HCT116 (cell line): ENCODE measurements at regions not wholly inside any gene's neighbourhood (a gene's known extent, or its start where the extent isn't known, plus 50 kb on each side); places are given as distances from the start of the nearest gene placed in this dataset.

ENCODE experiments used
- ATAC-seq: fragments of 200-7000 bp; cut with Tn5 transposase; 2 replicates; pipeline ENCODE4 v1.9.1; 2020; ENCODE audit warnings: mild to moderate bottlenecking, moderate library complexity
- BruUV-seq: library from RNA; stranded (reverse); fragments of 400-500 nt; replicated peaks from 2 replicates; lab custom pipeline; 2021; lab: Mats Ljungman, UMichigan
- CTCF ChIA-PET: fragments of 300-600 bp; sonication (Branson Sonifier 250); formaldehyde crosslinking; loops from one replicate; lab custom pipeline; 2021; ENCODE audit warnings: antibody characterized with exemption; lab: Charles Lee
- POLR2A ChIA-PET: fragments of 300-600, 350-600 bp; sonication (Branson Sonifier 250); formaldehyde crosslinking; loops from one replicate; lab custom pipeline; 2021; ENCODE audit warnings: antibody characterized with exemption; lab: Charles Lee
- RAD21 ChIA-PET, 2 experiments: fragments of 300-600 bp; sonication (Branson Sonifier 250); formaldehyde crosslinking; loops; one replicate each; lab custom pipeline; 2023; ENCODE audit warnings: low total read pairs in 2 of 2; ENCODE audit not compliant: uncharacterized antibody in 2 of 2, unreplicated experiment in 2 of 2, low non-redundant PET in 1 of 2; lab: Charles Lee
- DNase-seq: peaks from one replicate; pipeline ENCODE4 v3.0.0-alpha.2; 2010; ENCODE audit warnings: low read depth, low spot score
- H2AFZ ChIP-seq: fragments of 200-600 bp; shearing (Covaris generic), sonication (generic); 2 replicates; pipeline ENCODE4 v1.6.1; 2017; ENCODE audit warnings: low read depth, mixed run types, mixed read lengths, antibody characterized with exemption, low read length; ENCODE audit not compliant: poor library complexity, severe bottlenecking
- H3K27ac ChIP-seq: 2 replicates; pipeline ENCODE4 v1.5.1; 2012; ENCODE audit warnings: low read depth, low read length
- H3K27me3 ChIP-seq: fragments of 200-600 bp; sonication (generic); 2 replicates; pipeline ENCODE4 v1.6.1; 2016; ENCODE audit warnings: mixed run types, low read length, mixed read lengths; ENCODE audit not compliant: insufficient read depth
- H3K36me3 ChIP-seq, 2 experiments: fragments of 200-500 bp in 1 of 2; fragments of 200-600 bp in 1 of 2; sonication (Bioruptor generic) in 1 of 2; sonication (generic) in 1 of 2; 2 replicates each; pipeline versions ENCODE4 v1.5.1 to v1.6.1; 2014 to 2016; ENCODE audit warnings: low read length in 2 of 2, inconsistent platforms in 1 of 2, mixed read lengths in 1 of 2, mixed run types in 1 of 2; ENCODE audit not compliant: insufficient read depth in 2 of 2, control insufficient read depth in 1 of 2
- H3K4me1 ChIP-seq, 2 experiments: fragments of 200-600 bp in 1 of 2; sonication (generic) in 1 of 2; 2 replicates each; pipeline versions ENCODE4 v1.5.1 to v1.6.1; 2012 to 2017; ENCODE audit warnings: low read length in 2 of 2, inconsistent platforms in 1 of 2, mild to moderate bottlenecking in 1 of 2, mixed read lengths in 1 of 2, mixed run types in 1 of 2, moderate library complexity in 1 of 2; ENCODE audit not compliant: insufficient read depth in 2 of 2, control insufficient read depth in 1 of 2
- H3K4me2 ChIP-seq: fragments of 200-600 bp; sonication (generic); 2 replicates; pipeline ENCODE4 v1.6.1; 2017; ENCODE audit warnings: mixed run types, low read length, mixed read lengths
- H3K4me3 ChIP-seq, 2 experiments: fragments of 200-600 bp in 1 of 2; sonication (generic) in 1 of 2; replicated peaks in 1 of 2; 2 replicates each; pipeline ENCODE4 v1.5.1; 2011 to 2016; ENCODE audit warnings: low read length in 2 of 2, control low read depth in 1 of 2, low read depth in 1 of 2, mild to moderate bottlenecking in 1 of 2, mixed read lengths in 1 of 2, mixed run types in 1 of 2
- H3K79me2 ChIP-seq: fragments of 200-600 bp; sonication (generic); 2 replicates; pipeline ENCODE4 v1.6.1; 2017; ENCODE audit warnings: mild to moderate bottlenecking, mixed run types, low read length, moderate library complexity, mixed read lengths; ENCODE audit not compliant: insufficient read depth
- H3K9ac ChIP-seq: fragments of 200-600 bp; sonication (generic); 2 replicates; pipeline ENCODE4 v1.6.1; 2016; ENCODE audit warnings: low read length, mixed read lengths
- H3K9me2 ChIP-seq: fragments of 200-600 bp; sonication (generic), shearing (Covaris generic); 2 replicates; pipeline ENCODE4 v1.6.1; 2017; ENCODE audit warnings: mixed run types, mild to moderate bottlenecking, moderate library complexity; ENCODE audit not compliant: insufficient read depth
- H3K9me3 ChIP-seq, 2 experiments: fragments of 200-500 bp in 1 of 2; fragments of 200-600 bp in 1 of 2; sonication (Bioruptor generic) in 1 of 2; sonication (generic) in 1 of 2; 2 replicates each; pipeline ENCODE4 v1.6.1; 2014 to 2017; ENCODE audit warnings: low read length in 2 of 2, mixed read lengths in 2 of 2, inconsistent platforms in 1 of 2, low read depth in 1 of 2, mild to moderate bottlenecking in 1 of 2, mixed run types in 1 of 2, moderate library complexity in 1 of 2; ENCODE audit not compliant: control insufficient read depth in 1 of 2, insufficient read depth in 1 of 2
- H4K20me1 ChIP-seq: fragments of 200-600 bp; sonication (generic), shearing (Covaris generic); 2 replicates; pipeline ENCODE4 v1.6.1; 2017; ENCODE audit warnings: mixed run types, mild to moderate bottlenecking, moderate library complexity; ENCODE audit not compliant: insufficient read depth
- CBX3 ChIP-seq: IDR thresholded peaks from 2 replicates; pipeline ENCODE4 v1.6.1; 2012; ENCODE audit warnings: low read depth
- CEBPB ChIP-seq: IDR thresholded peaks from 2 replicates; pipeline ENCODE4 v1.6.1; 2012; ENCODE audit warnings: low read depth
- EGR1 ChIP-seq: IDR thresholded peaks from 2 replicates; pipeline ENCODE4 v1.6.1; 2012; ENCODE audit warnings: low read depth
- ELF1 ChIP-seq: IDR thresholded peaks from 2 replicates; pipeline ENCODE4 v1.6.1; 2012; ENCODE audit warnings: low read depth, borderline replicate concordance
- EZH2 ChIP-seq: fragments of 200-600 bp; sonication (generic); IDR thresholded peaks from 2 replicates; pipeline ENCODE4 v1.6.1; 2017; ENCODE audit warnings: antibody characterized with exemption, mixed run types
- EZH2phosphoT487 ChIP-seq: fragments of 200-600 bp; IDR thresholded peaks from 2 replicates; pipeline ENCODE4 v1.6.1; 2018; ENCODE audit warnings: antibody characterized with exemption, borderline replicate concordance
- FOSL1 ChIP-seq: IDR thresholded peaks from 2 replicates; pipeline ENCODE4 v1.6.1; 2012; ENCODE audit warnings: low read depth
- JUND ChIP-seq: IDR thresholded peaks from 2 replicates; pipeline ENCODE4 v1.6.1; 2012
- POLR2A ChIP-seq: IDR thresholded peaks from 2 replicates; pipeline ENCODE4 v1.7.0; 2011; ENCODE audit warnings: borderline replicate concordance; ENCODE audit not compliant: insufficient read depth, insufficient read length; ENCODE audit errors: extremely low read depth
- POLR2AphosphoS5 ChIP-seq: IDR thresholded peaks from 2 replicates; pipeline ENCODE4 v1.6.1; 2011; ENCODE audit warnings: mild to moderate bottlenecking, low read depth, low read length, moderate library complexity
- RAD21 ChIP-seq: IDR thresholded peaks from 2 replicates; pipeline ENCODE4 v1.6.1; 2012; ENCODE audit warnings: low read depth, mild to moderate bottlenecking
- SIN3A ChIP-seq: IDR thresholded peaks from 2 replicates; pipeline ENCODE4 v1.6.1; 2012; ENCODE audit warnings: low read depth
- TCF7L2 ChIP-seq: IDR thresholded peaks from 2 replicates; pipeline ENCODE4 v1.7.0; 2011; ENCODE audit warnings: borderline replicate concordance, inconsistent platforms; ENCODE audit not compliant: insufficient read depth, insufficient read length; ENCODE audit errors: extremely low read depth
- YY1 ChIP-seq: IDR thresholded peaks from 2 replicates; pipeline ENCODE4 v1.6.1; 2011; ENCODE audit warnings: low read length, low read depth, moderate library complexity, mild to moderate bottlenecking; ENCODE audit not compliant: insufficient replicate concordance; ENCODE audit errors: extremely low read depth
- ZFX ChIP-seq: fragments of 450-650 bp; IDR thresholded peaks from 2 replicates; pipeline ENCODE4 v1.6.1; 2017
- intact Hi-C: fragments of 100-400 bp; cut with micrococcal nuclease; formaldehyde crosslinking; loops from 2 replicates; pipeline ENCODE4 v1.10.0; 2022
- TF ChIP-seq, protein P1 (sequence below): IDR thresholded peaks from 2 replicates; pipeline ENCODE4 v1.6.1; 2012
- TF ChIP-seq, protein P2 (sequence below): IDR thresholded peaks from 2 replicates; pipeline ENCODE4 v1.6.1; 2012
- TF ChIP-seq, protein P3 (sequence below): IDR thresholded peaks from 2 replicates; pipeline ENCODE4 v1.6.1; 2012; ENCODE audit warnings: low read depth

DNA sequence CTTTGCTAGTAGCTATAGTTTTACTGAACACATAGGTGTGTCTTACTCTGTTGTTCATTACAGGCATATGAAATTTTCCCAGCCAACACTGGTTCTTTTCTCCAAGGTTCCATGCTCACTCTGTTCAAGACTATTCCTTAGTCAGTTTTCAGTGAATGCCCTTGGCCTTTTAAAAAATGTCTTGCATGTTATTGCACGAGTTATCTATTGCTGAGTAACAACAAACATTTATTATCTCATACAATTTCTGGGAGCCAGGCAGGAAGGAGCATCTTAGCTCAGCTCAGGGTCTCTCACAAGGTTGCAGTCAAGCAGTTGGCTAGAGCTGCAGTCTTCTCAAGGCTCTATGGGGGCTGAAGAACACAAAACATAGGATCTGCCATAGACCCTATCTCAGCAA is 223.5 kb downstream of the BTG1 start:
- TF ChIP-seq POLR2AphosphoS5 (no peak), RAD21 (no peak), EZH2 (no peak), SIN3A (no peak), ELF1 (no peak), CBX3 (no peak), FOSL1 (no peak), TCF7L2 (no peak), YY1 (no peak), ZFX (no peak), JUND (no peak), EGR1 (no peak), POLR2A (no peak), EZH2phosphoT487 (no peak), CEBPB (no peak)
- TF ChIP-seq, protein P1, sequence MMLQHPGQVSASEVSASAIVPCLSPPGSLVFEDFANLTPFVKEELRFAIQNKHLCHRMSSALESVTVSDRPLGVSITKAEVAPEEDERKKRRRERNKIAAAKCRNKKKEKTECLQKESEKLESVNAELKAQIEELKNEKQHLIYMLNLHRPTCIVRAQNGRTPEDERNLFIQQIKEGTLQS: no peak
- TF ChIP-seq, protein P2, sequence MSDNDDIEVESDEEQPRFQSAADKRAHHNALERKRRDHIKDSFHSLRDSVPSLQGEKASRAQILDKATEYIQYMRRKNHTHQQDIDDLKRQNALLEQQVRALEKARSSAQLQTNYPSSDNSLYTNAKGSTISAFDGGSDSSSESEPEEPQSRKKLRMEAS: no peak
- TF ChIP-seq, protein P3, sequence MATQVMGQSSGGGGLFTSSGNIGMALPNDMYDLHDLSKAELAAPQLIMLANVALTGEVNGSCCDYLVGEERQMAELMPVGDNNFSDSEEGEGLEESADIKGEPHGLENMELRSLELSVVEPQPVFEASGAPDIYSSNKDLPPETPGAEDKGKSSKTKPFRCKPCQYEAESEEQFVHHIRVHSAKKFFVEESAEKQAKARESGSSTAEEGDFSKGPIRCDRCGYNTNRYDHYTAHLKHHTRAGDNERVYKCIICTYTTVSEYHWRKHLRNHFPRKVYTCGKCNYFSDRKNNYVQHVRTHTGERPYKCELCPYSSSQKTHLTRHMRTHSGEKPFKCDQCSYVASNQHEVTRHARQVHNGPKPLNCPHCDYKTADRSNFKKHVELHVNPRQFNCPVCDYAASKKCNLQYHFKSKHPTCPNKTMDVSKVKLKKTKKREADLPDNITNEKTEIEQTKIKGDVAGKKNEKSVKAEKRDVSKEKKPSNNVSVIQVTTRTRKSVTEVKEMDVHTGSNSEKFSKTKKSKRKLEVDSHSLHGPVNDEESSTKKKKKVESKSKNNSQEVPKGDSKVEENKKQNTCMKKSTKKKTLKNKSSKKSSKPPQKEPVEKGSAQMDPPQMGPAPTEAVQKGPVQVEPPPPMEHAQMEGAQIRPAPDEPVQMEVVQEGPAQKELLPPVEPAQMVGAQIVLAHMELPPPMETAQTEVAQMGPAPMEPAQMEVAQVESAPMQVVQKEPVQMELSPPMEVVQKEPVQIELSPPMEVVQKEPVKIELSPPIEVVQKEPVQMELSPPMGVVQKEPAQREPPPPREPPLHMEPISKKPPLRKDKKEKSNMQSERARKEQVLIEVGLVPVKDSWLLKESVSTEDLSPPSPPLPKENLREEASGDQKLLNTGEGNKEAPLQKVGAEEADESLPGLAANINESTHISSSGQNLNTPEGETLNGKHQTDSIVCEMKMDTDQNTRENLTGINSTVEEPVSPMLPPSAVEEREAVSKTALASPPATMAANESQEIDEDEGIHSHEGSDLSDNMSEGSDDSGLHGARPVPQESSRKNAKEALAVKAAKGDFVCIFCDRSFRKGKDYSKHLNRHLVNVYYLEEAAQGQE: no peak

More for the DNA sequence above, 223.5 kb downstream of the BTG1 start:
- no TSS peak for BruUV-seq
- no peaks in the 10 kb centered on the region for H3K79me2 ChIP-seq
- no peak for ATAC-seq
- no peak overlapping the region for H3K27ac ChIP-seq
- intact Hi-C loops: no loop called here
- no peaks in the 10 kb centered on the region for H3K9me2 ChIP-seq
- ChIA-PET CTCF (no interaction called here), POLR2A (no interaction called here), RAD21 (no interaction called here)
- no peak overlapping the region for H3K9ac ChIP-seq
- H4K20me1 ChIP-seq: no peaks in the 10 kb centered on the region
- no peaks in the 10 kb centered on the region for H3K36me3 ChIP-seq
- no peak for DNase-seq
- no peak overlapping the region for H2AFZ ChIP-seq
- H3K4me2 ChIP-seq: no peak overlapping the region
- no peak overlapping the region for H3K4me3 ChIP-seq
- peaks cover 0 to 6% of the 10 kb centered on the region in 2 experiments; a peak in 3 of 4 replicates for H3K4me1 ChIP-seq
- no peaks in the 10 kb centered on the region for H3K27me3 ChIP-seq
- no peaks in the 10 kb centered on the region for H3K9me3 ChIP-seq
